Tibial nerve (tissue), 4 donors: ENCODE measurements at regions not wholly inside any gene's neighbourhood (a gene's known extent, or its start where the extent isn't known, plus 50 kb on each side); places are given as distances from the start of the nearest gene placed in this dataset.

Experiments
- DNase-seq, 2 donors: peaks; one replicate each; pipeline ENCODE4 v3.0.0-alpha.2; 2019; ENCODE audit warnings: low spot score in 2 of 2
- H3K27ac ChIP-seq, 4 donors: fragments of 200-600 bp; sonication (generic) in 3 of 4; one replicate each; pipeline ENCODE4 v1.5.1; 2017 to 2019; ENCODE audit warnings: mild to moderate bottlenecking in 1 of 4
- H3K27me3 ChIP-seq, 2 donors: fragments of 200-600 bp; sonication (generic) in 1 of 2; one replicate each; pipeline versions ENCODE4 v1.5.1 to v1.6.0; 2017 to 2019
- H3K36me3 ChIP-seq, 3 donors: fragments of 200-600 bp; sonication (generic); one replicate each; pipeline ENCODE4 v1.5.1; 2018 to 2019
- H3K4me1 ChIP-seq, 4 donors: fragments of 200-600 bp; sonication (generic) in 3 of 4; one replicate each; pipeline ENCODE4 v1.5.1; 2017 to 2019
- H3K4me3 ChIP-seq, 4 donors: fragments of 200-600 bp; sonication (generic) in 3 of 4; one replicate each; pipeline ENCODE4 v1.5.1; 2017 to 2019; ENCODE audit warnings: mild to moderate bottlenecking in 1 of 4, moderate library complexity in 1 of 4
- H3K9me3 ChIP-seq, 4 donors: fragments of 200-600 bp; sonication (generic) in 3 of 4; one replicate each; pipeline ENCODE4 v1.5.1; 2017 to 2019
- EP300 ChIP-seq, 2 donors: sonication (generic); formaldehyde crosslinking; IDR thresholded peaks; one replicate each; pipeline ENCODE4 v1.6.1; 2017; ENCODE audit warnings: antibody characterized with exemption in 2 of 2, mild to moderate bottlenecking in 1 of 2
- POLR2A ChIP-seq, 2 donors: fragments of 450-650 bp; IDR thresholded peaks; one replicate each; pipeline ENCODE4 v1.6.1; 2017; ENCODE audit warnings: antibody characterized with exemption in 2 of 2, mild to moderate bottlenecking in 2 of 2, moderate library complexity in 2 of 2
- WGBS, 2 donors: methylation state at CpG; one replicate each; pipeline ENCODE4 v1.1.5; 2018; 5-methylcytosine and 5-hydroxymethylcytosine counted together
- TF ChIP-seq, protein P1 (sequence below), 5 experiments: fragments of 200-600 bp in 3 of 5; fragments of 450-650 bp in 2 of 5; sonication (generic) in 3 of 5; IDR thresholded peaks; one replicate each; pipeline ENCODE4 v1.5.1; 2016 to 2019; ENCODE audit warnings: antibody characterized with exemption in 5 of 5, mild to moderate bottlenecking in 3 of 5, moderate library complexity in 2 of 5

DNA sequence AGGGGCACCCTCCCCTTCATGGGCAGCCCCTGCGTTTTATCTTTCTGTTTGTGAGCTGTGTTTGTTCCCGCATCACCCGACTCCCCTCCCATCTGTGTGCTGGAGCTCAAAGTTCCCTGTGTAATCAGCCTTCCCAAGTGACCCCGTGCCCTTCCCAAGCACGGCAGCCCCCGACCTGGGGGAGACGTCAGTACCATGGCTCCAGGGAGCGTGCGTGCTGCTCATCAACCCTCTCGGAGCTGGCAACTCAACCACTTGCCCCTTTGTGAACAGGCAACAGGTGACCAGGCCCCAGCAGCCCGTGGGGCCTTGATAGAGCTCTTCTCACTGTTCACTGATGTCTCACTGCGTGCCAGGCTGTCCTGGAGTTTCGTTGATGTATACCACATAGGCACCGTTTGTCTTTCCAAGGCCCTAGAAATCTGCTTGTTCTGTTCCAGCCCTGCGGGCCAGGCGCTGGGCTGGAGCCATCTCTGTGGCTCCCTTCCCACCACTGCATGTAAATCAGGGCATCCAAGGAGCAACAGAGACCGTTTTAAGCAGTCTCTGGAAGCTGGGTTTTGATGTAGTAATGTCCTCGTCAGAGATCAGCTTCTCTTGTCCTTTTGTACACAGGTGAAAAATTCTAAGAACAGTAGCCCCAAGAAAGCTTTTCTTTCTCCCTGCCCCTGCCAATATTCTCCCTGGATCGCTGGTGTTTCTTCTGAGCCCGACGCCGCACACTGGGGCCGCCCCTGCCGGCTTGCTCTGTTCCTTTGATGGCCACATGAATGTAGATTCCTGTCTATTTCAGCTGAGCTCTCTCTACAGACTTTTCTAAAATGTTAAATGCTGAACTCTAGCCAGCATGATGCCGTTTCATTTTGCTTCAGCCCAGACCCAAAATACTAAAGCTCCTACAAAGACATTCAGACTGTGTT, 107.0 kb upstream of the PTPRM start:
- Histone ChIP-seq H3K4me3 (peak overlapping the region in 3 of 4 donors; percentile 15 to 35 (median 19)), H3K9me3 (no peaks in the 10 kb centered on the region), H3K27me3 (no peaks in the 10 kb centered on the region), H3K27ac (peak overlapping the region in 2 of 4 donors; percentile 48 to 54), H3K4me1 (peaks cover 0 to 12% (median 0%) of the 10 kb centered on the region in 4 donors), H3K36me3 (no peaks in the 10 kb centered on the region)
- TF ChIP-seq, protein P1, sequence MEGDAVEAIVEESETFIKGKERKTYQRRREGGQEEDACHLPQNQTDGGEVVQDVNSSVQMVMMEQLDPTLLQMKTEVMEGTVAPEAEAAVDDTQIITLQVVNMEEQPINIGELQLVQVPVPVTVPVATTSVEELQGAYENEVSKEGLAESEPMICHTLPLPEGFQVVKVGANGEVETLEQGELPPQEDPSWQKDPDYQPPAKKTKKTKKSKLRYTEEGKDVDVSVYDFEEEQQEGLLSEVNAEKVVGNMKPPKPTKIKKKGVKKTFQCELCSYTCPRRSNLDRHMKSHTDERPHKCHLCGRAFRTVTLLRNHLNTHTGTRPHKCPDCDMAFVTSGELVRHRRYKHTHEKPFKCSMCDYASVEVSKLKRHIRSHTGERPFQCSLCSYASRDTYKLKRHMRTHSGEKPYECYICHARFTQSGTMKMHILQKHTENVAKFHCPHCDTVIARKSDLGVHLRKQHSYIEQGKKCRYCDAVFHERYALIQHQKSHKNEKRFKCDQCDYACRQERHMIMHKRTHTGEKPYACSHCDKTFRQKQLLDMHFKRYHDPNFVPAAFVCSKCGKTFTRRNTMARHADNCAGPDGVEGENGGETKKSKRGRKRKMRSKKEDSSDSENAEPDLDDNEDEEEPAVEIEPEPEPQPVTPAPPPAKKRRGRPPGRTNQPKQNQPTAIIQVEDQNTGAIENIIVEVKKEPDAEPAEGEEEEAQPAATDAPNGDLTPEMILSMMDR (IDR thresholded peaks at IDR 0.05): no peak
- TF ChIP-seq POLR2A (IDR thresholded peaks at IDR 0.05) (no peak), EP300 (IDR thresholded peaks at IDR 0.05) (no peak)
- no peak for DNase-seq
- 45 to 50% methylated on average over 25 of the region's 25 CpGs for WGBS, 2 donors

GRCh38 chr18:7464245-7464966, 102.7 kb upstream of the PTPRM start:
- WGBS, 2 donors: 65% methylated on average over 1 of the region's 1 CpG
- H3K4me3 ChIP-seq: no peak overlapping the region
- TF ChIP-seq EP300 (IDR thresholded peaks at IDR 0.05): no peak
- TF ChIP-seq POLR2A (IDR thresholded peaks at IDR 0.05): no peak
- TF ChIP-seq, protein P1 (IDR thresholded peaks at IDR 0.05): no peak
- no peaks in the 10 kb centered on the region for H3K9me3 ChIP-seq
- H3K27me3 ChIP-seq: no peaks in the 10 kb centered on the region
- no peak overlapping the region for H3K27ac ChIP-seq
- H3K4me1 ChIP-seq: peaks cover 0 to 12% (median 0%) of the 10 kb centered on the region in 4 donors
- DNase-seq: no peak
- no peaks in the 10 kb centered on the region for H3K36me3 ChIP-seq

GRCh38 chr18:7466190-7466589, 100.9 kb upstream of the PTPRM start:
- no peak overlapping the region for H3K4me3 ChIP-seq
- TF ChIP-seq POLR2A (IDR thresholded peaks at IDR 0.05) (no peak), EP300 (IDR thresholded peaks at IDR 0.05) (no peak)
- TF ChIP-seq, protein P1 (IDR thresholded peaks at IDR 0.05): no peak
- WGBS, 2 donors: 78 to 80% methylated on average over 5 of the region's 5 CpGs

DNA sequence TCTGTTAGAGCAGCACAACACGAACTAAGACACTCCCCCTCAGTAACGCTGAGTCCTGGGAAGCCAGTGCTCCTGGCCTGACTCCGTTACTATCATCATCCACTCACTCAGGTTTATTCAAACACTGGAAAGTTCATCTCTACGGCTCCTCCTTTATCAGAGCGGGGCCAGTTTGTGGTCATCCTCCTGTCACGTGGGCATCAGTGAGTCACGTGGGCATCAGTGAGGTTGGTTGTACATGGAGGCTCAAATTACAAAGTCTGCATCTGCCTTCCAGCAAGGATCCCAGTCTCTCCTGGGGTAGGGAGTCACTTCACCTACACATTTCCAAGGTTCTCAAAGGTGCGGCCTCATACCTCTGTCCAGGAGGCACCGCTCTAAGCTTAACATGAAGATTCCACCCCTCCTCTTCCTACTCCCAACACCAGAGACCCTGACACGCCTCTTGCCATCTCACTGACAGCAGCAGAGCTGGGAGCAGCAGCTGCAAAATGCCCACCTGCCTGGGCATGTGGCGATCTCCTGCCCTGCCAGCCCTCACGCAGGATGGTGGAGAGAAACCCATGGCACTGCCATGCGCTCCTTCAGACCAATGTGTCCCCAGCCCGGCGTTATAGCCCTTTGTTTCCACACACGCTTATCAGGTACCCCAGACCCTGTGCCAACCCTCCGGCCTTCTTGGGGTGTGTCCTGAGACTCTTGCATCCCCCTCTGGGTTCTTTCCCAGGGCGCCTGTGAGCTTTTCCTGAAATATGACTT, 99.2 kb upstream of the PTPRM start:
- no peaks in the 10 kb centered on the region for H3K9me3 ChIP-seq
- no peak for DNase-seq
- TF ChIP-seq POLR2A (IDR thresholded peaks at IDR 0.05) (no peak), EP300 (IDR thresholded peaks at IDR 0.05) (no peak)
- TF ChIP-seq, protein P1 (IDR thresholded peaks at IDR 0.05): no peak
- no peak overlapping the region for H3K27ac ChIP-seq
- H3K27me3 ChIP-seq: no peaks in the 10 kb centered on the region
- no peak overlapping the region for H3K4me3 ChIP-seq
- no peaks in the 10 kb centered on the region for H3K4me1 ChIP-seq
- WGBS, 2 donors: 85 to 87% methylated on average over 18 of the region's 18 CpGs
- H3K36me3 ChIP-seq: no peaks in the 10 kb centered on the region

More at GRCh38 chr18:7466190-7466589, 100.9 kb upstream of the PTPRM start:
- no peak for DNase-seq
- H3K27me3 ChIP-seq: no peaks in the 10 kb centered on the region
- no peak overlapping the region for H3K27ac ChIP-seq
- peaks cover 0 to 3% (median 0%) of the 10 kb centered on the region in 4 donors for H3K4me1 ChIP-seq
- no peaks in the 10 kb centered on the region for H3K36me3 ChIP-seq
- no peaks in the 10 kb centered on the region for H3K9me3 ChIP-seq
